NB4 (cell line): ENCODE measurements at regions not wholly inside any gene's neighbourhood (a gene's known extent, or its start where the extent isn't known, plus 50 kb on each side); places are given as distances from the start of the nearest gene placed in this dataset.

Experiments
- CTCF ChIP-seq: IDR thresholded peaks from one replicate; pipeline ENCODE4 v1.5.1; 2012; ENCODE audit warnings: low read depth, low read length
- MAX ChIP-seq: IDR thresholded peaks from 2 replicates; pipeline ENCODE4 v1.6.1; 2011; ENCODE audit warnings: low read depth, low read length
- MYC ChIP-seq: IDR thresholded peaks from 2 replicates; pipeline ENCODE4 v1.6.1; 2011; ENCODE audit warnings: low read depth, low read length
- POLR2A ChIP-seq: IDR thresholded peaks from 2 replicates; pipeline ENCODE4 v1.6.1; 2011; ENCODE audit warnings: mild to moderate bottlenecking; ENCODE audit not compliant: insufficient read length; ENCODE audit errors: extremely low read depth

GRCh38 chr12:105640761-105641160, 310.3 kb downstream of the C12orf75 start:
- no peak for TF ChIP-seq CTCF
- TF ChIP-seq MYC = no peak
- no peak for TF ChIP-seq POLR2A
- no peak for TF ChIP-seq MAX
